HG03457 (cell line): ENCODE measurements at regions not wholly inside any gene's neighbourhood (a gene's known extent, or its start where the extent isn't known, plus 50 kb on each side); places are given as distances from the start of the nearest gene placed in this dataset.
"Not testable (repeated sequence)": the region's sequence is repeated elsewhere in the genome, so short reads cannot be mapped to it uniquely, and the experiment has no call there.

Experiments used
- ATAC-seq: cut with Tn5 transposase; IDR thresholded peaks from one replicate; pipeline ENCODE4 v1.9.1; 2021; ENCODE audit warnings: moderate number of reproducible peaks; ENCODE audit not compliant: unreplicated experiment

DNA sequence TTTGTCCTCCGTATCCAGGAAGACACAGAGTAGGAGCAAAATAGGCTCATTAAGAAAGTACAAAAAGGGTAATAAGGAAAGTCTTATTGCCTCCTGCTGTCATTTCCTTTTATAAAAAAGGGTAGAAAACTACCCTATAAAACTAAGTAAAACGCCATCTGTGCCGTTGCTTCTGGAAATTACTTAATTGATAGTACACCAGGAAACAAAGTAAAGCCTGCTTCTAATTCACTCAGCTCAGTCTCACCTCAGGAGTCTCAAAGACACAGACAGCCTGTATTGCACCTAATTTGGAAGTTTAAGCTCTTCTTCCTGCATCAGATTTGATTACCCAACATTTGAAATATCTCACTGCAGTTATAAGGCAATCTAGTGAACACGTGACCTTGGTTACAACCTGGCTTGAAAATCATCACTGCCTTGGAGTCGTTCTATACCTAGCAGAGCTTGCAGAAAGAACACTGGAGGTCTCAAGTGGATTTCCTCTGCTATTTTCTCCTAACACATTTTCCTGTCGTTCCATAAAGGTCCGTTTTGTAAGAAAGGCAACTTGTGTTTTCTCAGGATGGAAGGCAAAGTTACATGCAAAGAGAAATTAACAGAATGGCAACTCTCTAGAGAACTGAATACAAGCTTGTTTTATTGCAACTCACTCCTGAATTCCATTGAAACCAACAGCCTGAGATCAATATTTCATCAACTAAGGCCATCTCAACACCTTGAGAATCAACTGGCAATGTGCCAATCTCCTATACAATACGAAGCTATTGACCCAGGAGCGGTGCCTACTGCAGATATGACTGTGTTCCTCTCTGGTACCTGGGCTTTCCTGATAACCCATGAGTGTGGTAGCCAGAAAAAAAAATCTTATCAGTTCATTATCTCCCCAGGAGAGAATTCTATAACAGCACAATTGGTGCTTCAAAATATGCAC lies 203.3 kb upstream of the LMCD1 start:
- no peak for ATAC-seq

DNA sequence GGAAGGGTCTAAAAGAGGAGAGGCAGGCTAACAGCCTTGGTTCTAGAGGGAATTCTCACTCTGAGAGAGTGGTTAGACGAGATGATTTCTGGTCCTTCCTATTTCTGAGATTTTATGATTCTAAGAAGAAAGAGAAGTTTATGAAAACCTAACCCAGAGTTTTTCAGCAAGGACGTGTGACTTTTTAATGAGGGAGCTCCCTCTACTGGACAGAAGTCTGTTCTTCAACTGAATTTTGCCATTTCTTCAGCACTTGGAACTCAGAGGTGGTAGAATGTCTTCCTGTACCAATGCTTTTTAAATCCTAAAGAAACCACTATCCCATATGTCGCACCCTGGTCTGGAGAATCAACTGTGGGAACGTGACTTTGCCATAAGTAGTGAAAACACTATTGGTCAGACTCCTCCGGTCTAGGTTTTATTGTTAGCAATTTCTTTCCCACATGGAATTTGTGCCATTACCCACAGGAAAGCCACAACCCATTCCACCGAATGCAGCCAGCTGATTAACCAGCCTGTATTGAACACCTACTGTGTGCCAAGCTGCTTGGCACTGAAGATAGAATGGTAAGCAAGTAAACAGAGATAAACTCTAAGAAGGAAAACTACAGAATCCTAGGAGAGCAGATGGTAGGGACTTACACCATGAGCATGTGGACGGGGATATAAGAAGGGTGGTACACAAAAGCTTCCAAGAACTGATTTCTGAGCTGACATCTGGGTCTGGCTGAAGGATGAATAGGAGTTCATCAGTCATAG lies 199.5 kb upstream of the LMCD1 start:
- no peak for ATAC-seq

DNA sequence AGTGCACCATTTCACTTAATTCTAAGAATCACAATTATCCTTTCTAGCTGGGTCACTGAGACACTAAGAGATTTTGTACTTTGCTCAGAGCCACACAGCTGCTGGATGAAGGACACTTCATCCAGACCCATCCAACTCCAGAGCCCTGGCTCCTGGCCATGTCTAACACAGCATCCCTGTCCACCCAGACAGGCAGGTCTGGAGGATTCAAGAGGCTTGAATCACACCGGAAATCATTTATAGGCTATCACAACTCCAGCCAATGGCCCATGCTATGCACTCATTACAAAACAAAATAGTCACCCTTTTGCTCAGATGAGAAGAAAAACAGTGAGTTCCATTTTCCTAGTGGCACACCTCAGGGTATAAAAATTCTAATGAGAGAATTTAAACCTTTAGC lies 198.2 kb upstream of the LMCD1 start:
- no peak for ATAC-seq

DNA sequence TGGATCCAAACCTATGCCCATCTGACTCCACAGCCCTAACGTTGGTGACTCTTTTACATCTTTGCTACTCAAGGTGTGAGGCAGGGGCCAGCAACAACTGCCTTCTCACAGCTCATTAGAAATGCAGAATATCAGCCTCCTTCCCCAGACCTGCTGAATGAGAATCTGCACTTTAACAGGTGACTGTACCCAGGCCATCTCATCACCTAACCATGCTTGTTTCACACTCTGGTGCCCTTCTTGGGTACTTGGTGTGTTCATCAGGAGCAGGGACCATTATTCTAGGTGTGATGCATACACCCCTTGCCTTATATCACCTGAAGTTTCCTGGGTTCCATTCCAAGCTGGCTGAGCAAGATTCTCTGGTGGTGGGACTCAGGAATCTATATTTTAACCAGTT lies 196.3 kb upstream of the LMCD1 start:
- no peak for ATAC-seq

DNA sequence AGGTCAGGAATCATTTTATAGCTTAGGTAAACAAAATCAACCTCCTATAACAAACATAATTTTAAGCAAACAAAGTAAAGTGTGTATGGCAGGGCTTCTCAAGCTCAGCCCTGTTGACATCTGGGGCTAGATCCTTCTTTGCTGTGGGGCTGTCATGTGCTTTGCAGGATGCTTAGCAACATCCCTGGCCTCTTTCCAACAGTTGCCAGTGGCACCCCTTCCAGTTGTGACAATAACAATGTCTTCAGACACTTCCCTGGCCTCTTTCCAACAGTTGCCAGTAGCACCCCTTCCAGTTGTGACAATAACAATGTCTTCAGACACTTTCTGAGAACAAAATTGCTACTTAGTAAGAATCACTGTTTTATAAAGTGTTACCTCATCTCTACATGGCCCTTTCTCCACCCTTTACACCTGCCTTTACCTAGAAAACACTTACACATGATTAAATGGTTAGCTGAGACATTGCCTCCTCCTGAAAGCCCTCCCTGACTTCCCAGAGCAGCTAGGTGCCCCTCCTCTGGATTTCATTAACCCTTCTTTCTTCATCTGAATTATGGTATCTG lies 194.0 kb upstream of the LMCD1 start:
- no peak for ATAC-seq

DNA sequence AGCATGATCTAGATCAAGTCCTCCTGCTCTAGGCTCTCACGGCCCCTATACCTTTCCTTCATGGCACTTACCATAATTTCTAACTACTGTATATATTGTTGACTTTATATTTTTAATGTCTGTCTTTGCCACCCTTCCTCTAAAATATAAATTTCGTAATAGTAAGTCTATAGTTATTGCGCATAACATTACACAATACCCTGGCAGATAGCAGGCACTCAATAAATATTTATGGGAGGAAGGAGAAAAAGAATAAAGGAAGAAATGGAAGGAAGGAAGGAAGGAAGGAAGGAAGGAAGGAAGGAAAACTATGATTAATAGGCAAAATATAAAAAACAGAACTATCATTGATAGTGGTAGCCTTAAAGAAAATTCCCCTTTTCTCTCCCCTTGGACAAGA lies 190.3 kb upstream of the LMCD1 start:
- no peak for ATAC-seq

- ATAC-seq, result no peak
Measured at GRCh38 chr3:8312685-8313084, 188.9 kb upstream of the LMCD1 start.

DNA sequence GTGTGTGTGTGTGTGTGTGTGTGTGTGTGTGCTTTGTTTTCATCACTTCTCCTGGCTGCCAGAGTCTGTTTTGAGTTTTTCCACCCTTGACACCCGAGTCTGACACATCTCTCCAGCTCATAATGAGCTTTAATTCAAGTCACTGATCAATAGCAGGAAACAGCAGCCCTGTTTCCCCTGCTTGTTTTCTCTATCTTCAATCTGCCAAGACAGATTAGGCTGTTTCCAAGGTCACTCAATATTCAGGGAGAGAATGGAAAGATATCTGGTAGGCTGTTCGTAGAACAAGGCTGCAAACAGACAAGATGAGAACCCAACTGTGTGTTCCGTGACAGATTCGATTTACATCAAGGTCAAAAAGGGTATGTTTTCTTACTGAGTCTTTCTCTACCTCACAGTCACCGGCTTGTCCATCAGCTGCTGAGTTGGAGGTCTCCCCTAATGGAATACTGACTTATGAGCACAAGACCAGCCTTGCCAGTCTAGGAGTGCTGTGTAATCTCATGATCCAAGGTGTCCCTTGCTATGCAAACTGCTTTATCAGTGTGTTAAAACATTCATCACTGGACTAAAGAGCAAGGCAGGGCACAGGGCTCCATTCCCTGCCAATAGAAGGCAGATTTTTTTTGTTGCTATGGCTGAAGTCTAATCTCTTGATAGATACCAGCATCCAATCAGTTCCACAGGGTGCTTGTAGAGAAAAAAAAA lies 187.9 kb upstream of the LMCD1 start:
- no peak for ATAC-seq

GRCh38 chr3:8315526-8315925 lies 186.1 kb upstream of the LMCD1 start:
- not testable (repeated sequence) for ATAC-seq

DNA sequence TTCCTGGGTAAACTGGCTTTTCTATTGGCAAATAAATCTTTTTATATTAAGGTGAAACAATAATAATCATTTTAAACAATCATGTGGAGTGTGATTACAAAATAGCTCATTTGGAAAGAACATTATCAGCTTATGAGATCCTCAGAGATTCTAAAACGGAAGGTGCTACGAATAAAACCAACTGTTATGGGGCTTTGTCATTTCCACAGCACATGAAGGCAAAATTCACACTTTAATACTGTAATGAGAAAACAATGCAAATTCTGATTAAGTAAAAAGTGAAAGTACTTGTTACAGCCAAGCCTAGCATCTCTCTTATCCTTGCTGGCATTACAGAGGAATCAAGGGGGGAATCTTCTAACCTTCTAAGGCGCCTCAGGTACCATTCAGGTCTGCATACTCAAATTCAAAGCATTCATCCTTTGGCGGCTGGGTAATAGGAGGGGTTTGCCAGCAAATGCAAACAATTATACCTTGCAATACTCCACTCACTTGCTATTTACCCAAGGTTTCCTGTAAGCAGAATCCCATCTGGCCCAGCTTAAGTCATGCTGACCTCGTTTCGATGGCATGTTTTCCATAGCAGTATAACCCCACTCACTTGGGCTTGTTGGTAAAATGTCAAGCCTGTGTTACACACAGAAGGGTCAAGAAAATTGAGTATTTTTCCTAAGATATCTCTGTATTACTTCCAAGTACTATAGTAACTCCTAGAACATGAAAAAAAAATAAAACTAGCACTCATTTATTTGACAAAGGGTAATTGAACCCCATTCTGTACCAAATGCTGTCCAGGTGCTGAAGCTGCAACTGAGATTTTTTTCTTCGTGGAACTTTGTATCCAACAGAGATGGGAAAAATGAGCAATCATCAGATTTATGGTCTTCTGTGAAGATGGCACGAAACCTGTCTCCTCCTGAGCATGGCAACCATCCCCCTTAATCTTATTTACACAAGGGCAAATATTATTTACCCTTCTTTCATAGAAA lies 183.7 kb upstream of the LMCD1 start:
- ATAC-seq, result no peak

DNA sequence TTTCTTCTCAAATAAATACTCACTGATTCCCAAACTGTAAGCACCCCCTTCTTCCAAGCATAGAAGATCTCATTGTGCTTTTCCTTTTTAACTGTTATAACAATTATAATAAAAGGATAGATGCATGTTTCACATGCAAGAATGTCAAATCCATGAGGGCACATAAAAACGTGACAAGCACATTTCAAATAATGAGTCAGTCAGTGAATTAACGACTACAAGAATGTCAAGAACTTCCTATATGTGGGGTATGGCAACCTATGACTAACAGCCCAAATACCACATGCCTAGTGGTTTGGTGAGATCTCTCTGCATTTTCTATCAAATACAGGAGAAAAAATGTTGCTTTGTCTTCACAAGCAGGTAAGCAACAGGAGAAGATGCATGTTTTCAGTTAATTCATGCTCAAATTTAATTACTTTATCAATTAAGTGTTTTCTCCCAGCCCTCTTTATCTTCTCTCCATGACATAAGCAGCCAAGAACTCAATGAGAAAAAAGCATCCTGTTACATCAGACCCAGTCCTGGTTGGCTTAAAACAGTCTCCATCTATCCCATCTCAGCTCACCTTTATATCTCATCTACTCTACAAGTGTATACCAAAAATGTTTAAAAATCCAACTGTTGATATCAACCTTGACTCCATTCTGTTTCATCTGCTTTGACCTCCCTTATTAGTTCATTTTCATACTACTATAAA lies 181.5 kb upstream of the LMCD1 start:
- ATAC-seq, result no peak

DNA sequence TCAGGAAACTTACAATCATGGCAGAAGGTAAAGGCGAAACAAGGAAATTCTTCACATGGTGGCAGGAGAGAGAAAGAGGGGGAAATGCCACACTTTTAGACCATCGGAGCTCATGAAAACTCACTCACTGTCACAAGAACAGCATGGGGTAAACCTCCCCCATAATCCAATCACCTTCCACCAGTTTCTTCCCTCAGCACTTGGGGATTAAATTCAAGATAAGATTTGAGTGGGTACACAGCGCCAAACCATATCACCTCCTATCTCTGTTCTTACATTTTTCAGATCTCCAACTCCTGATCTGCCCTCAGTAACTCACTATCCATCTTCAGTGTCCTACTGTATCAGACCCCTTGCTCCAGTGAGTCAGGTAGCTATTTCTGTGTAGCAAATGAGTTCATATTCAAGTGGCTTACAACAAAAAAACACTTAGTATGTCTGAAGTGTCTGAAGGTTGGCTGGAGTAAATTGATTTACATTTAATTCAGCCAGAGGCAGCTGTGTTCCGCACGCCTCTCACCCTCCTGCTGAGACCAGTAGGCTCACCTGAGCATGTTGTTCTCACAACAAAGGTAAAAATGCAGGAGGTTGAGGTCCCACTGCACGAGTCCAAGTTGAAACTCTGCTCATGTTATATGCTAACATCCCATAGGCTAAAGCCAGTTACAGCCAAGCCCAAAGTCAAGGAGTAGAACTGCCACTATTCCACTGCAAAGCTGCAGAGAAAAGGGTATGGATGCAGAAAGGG lies 180.7 kb upstream of the LMCD1 start:
- no peak for ATAC-seq

DNA sequence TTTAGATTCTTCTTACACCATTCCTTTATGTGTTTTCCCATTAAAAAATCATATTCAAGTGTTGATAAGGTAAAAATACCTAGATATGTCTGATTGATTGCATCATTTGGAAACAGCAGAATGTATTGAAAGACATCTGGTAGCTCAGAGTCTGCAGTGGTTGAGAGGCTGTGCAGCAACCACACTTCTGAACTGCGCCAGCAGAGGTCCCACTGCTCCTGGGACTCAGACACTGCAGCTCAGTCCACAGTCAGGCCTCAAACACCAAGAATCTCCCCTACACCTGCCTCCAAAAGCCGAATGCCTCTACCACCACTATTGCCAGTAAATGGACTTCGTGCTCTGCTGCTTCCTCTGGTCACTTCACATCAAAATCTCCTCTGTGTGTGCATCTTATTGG lies 176.9 kb upstream of the LMCD1 start:
- ATAC-seq, result no peak

DNA sequence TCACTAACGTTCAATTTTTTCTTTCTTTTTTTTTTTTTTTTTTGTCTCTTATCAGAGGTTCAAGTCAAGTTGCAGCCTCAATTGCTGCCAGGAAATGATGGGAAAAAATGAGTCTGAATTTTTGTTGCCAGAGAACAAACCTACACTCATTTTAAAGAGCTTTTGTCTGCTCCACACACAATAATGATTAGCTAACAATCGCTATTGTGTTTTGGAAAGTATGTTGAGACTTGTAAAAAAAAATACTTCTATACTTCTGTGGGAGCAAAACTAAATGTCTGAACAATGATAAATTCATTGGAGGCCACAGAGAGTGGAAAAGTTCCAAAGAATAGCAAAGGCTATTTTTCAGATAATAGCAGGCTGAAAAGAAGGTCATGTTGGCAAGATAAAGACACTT lies 176.3 kb upstream of the LMCD1 start:
- no peak for ATAC-seq

- not testable (repeated sequence) for ATAC-seq
Measured at GRCh38 chr3:8325833-8326232, 175.8 kb upstream of the LMCD1 start.

- no peak for ATAC-seq
Measured at GRCh38 chr3:8327739-8328138, 173.9 kb upstream of the LMCD1 start.

- no peak for ATAC-seq
Measured at GRCh38 chr3:8328967-8329366, 172.7 kb upstream of the LMCD1 start.

GRCh38 chr3:8329598-8329997 lies 172.0 kb upstream of the LMCD1 start:
- no peak for ATAC-seq

DNA sequence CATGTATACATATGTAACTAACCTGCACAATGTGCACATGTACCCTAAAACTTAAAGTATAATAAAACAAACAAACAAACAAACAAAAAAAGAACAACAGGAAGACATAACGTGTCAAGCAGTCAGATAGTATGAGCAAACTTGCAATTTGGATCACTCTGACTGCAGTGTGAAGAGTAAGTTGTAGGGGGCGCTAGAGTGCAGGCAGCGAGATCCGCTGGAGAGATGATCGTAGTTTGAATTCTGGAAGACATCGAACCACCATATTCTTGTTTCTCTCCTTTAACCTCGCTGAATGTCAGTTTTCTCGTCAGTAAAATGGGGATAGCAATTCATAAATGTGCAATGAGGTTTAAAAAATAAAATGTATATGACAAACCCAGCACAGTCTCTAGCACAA lies 165.2 kb upstream of the LMCD1 start:
- ATAC-seq, result no peak
